NCI-H2081 (cell line): ENCODE measurements at regions not wholly inside any gene's neighbourhood (a gene's known extent, or its start where the extent isn't known, plus 50 kb on each side); places are given as distances from the start of the nearest gene placed in this dataset.
"Not testable (repeated sequence)": the region's sequence is repeated elsewhere in the genome, so short reads cannot be mapped to it uniquely, and the experiment has no call there.

Experiments
- DNase-seq, 2 experiments: peaks; one replicate each; lab custom pipeline; 2025; lab: John Stamatoyannopoulos, UW

GRCh38 chr4:158958489-158959270 is 144.2 kb upstream of the RAPGEF2 start:
- no peak for DNase-seq

GRCh38 chr4:158962393-158962792 is 140.5 kb upstream of the RAPGEF2 start:
- DNase-seq = no peak

GRCh38 chr4:158963282-158963681 is 139.6 kb upstream of the RAPGEF2 start:
- DNase-seq = not testable (repeated sequence)

- DNase-seq = no peak
Observed at GRCh38 chr4:158964114-158964727, 138.7 kb upstream of the RAPGEF2 start.

GRCh38 chr4:158964728-158965124 is 138.2 kb upstream of the RAPGEF2 start:
- no peak for DNase-seq

GRCh38 chr4:158965226-158965625 is 137.7 kb upstream of the RAPGEF2 start:
- no peak for DNase-seq

- DNase-seq = no peak
Observed at GRCh38 chr4:158966091-158966490, 136.8 kb upstream of the RAPGEF2 start.

GRCh38 chr4:158968961-158969360 is 133.9 kb upstream of the RAPGEF2 start:
- no peak for DNase-seq

GRCh38 chr4:158970812-158971211 is 132.1 kb upstream of the RAPGEF2 start:
- DNase-seq = no peak

GRCh38 chr4:158974438-158974837 is 128.4 kb upstream of the RAPGEF2 start:
- not testable (repeated sequence) for DNase-seq

GRCh38 chr4:158980711-158981110 is 122.2 kb upstream of the RAPGEF2 start:
- not testable (repeated sequence) for DNase-seq

GRCh38 chr4:158991534-158992155 is 111.2 kb upstream of the RAPGEF2 start:
- no peak for DNase-seq

GRCh38 chr4:158993891-158994290 is 109.0 kb upstream of the RAPGEF2 start:
- no peak for DNase-seq

- no peak for DNase-seq
Observed at GRCh38 chr4:158995040-158995439, 107.8 kb upstream of the RAPGEF2 start.

- no peak for DNase-seq
Observed at GRCh38 chr4:158995965-158996364, 106.9 kb upstream of the RAPGEF2 start.

- DNase-seq = peak in 1 of 2 experiments; percentile 3
Observed at GRCh38 chr4:158996669-158997074, 106.2 kb upstream of the RAPGEF2 start.

GRCh38 chr4:158997660-158998349 is 105.1 kb upstream of the RAPGEF2 start:
- no peak for DNase-seq

- DNase-seq = peak in 1 of 2 experiments; percentile 27
Observed at GRCh38 chr4:158998624-158999023, 104.3 kb upstream of the RAPGEF2 start.

- peak in 1 of 2 experiments; percentile 10 for DNase-seq
Observed at GRCh38 chr4:158999166-158999682, 103.7 kb upstream of the RAPGEF2 start.

GRCh38 chr4:158999849-159000248 is 103.0 kb upstream of the RAPGEF2 start:
- DNase-seq = no peak

GRCh38 chr4:159002950-159003349 is 99.9 kb upstream of the RAPGEF2 start:
- DNase-seq = peak in 1 of 2 experiments; percentile 23
